ENCODE measurements at regions not wholly inside any gene's neighbourhood (a gene's known extent, or its start where the extent isn't known, plus 50 kb on each side); places are given as distances from the start of the nearest gene placed in this dataset.

GRCh38 chr20:39738651-39739050, 776.5 kb downstream of the DHX35 start:
- TF ChIP-seq, protein P1, sequence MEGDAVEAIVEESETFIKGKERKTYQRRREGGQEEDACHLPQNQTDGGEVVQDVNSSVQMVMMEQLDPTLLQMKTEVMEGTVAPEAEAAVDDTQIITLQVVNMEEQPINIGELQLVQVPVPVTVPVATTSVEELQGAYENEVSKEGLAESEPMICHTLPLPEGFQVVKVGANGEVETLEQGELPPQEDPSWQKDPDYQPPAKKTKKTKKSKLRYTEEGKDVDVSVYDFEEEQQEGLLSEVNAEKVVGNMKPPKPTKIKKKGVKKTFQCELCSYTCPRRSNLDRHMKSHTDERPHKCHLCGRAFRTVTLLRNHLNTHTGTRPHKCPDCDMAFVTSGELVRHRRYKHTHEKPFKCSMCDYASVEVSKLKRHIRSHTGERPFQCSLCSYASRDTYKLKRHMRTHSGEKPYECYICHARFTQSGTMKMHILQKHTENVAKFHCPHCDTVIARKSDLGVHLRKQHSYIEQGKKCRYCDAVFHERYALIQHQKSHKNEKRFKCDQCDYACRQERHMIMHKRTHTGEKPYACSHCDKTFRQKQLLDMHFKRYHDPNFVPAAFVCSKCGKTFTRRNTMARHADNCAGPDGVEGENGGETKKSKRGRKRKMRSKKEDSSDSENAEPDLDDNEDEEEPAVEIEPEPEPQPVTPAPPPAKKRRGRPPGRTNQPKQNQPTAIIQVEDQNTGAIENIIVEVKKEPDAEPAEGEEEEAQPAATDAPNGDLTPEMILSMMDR (conservative IDR thresholded peaks at IDR 0.05; ENCODE audit: low read depth, low read length), result no peak
- TF ChIP-seq EZH2phosphoT487 (IDR thresholded peaks at IDR 0.05; ENCODE audit: borderline replicate concordance, low read length), result no peak
